Mucosa of rectum (tissue), 2 donors: ENCODE measurements at regions not wholly inside any gene's neighbourhood (a gene's known extent, or its start where the extent isn't known, plus 50 kb on each side); places are given as distances from the start of the nearest gene placed in this dataset.

Experiments used
- H3K27ac ChIP-seq, 2 donors: one replicate each; pipeline ENCODE4 v1.7.0; 2013; ENCODE audit warnings: inconsistent platforms in 2 of 2, low read depth in 2 of 2, low read length in 2 of 2
- H3K27me3 ChIP-seq, 2 donors: one replicate each; pipeline ENCODE4 v1.7.0; 2013; ENCODE audit warnings: low read length in 2 of 2; ENCODE audit not compliant: control insufficient read depth in 2 of 2, insufficient read depth in 2 of 2
- H3K36me3 ChIP-seq, 2 donors: one replicate each; pipeline ENCODE4 v1.7.0; 2013; ENCODE audit warnings: low read length in 2 of 2; ENCODE audit not compliant: control insufficient read depth in 2 of 2, insufficient read depth in 2 of 2
- H3K4me1 ChIP-seq, 2 donors: one replicate each; pipeline ENCODE4 v1.7.0; 2013; ENCODE audit warnings: low read length in 2 of 2, mild to moderate bottlenecking in 1 of 2; ENCODE audit not compliant: control insufficient read depth in 2 of 2, insufficient read depth in 2 of 2
- H3K4me3 ChIP-seq, 2 donors: one replicate each; pipeline ENCODE4 v1.7.0; 2013; ENCODE audit warnings: low read length in 2 of 2
- H3K9ac ChIP-seq, 2 donors: one replicate each; pipeline ENCODE4 v1.7.0; 2013; ENCODE audit warnings: low read length in 2 of 2, low read depth in 1 of 2, mild to moderate bottlenecking in 1 of 2
- H3K9me3 ChIP-seq, 2 donors: one replicate each; pipeline ENCODE4 v1.7.0; 2013; ENCODE audit warnings: low read length in 2 of 2; ENCODE audit not compliant: control insufficient read depth in 2 of 2
- donor health status: healthy.
- donor health status: Normal muscosa, but diverticular disease.

GRCh38 chr1:208324005-208324404 is 79.8 kb upstream of the PLXNA2 start:
- Histone ChIP-seq H3K9ac (no peak overlapping the region), H3K4me1 (no peaks in the 10 kb centered on the region), H3K9me3 (no peaks in the 10 kb centered on the region), H3K27me3 (no peaks in the 10 kb centered on the region), H3K4me3 (no peak overlapping the region), H3K36me3 (no peaks in the 10 kb centered on the region), H3K27ac (no peak overlapping the region)

GRCh38 chr1:208326033-208326432 is 81.8 kb upstream of the PLXNA2 start:
- no peaks in the 10 kb centered on the region for H3K4me1 ChIP-seq
- H3K9ac ChIP-seq, result no peak overlapping the region
- H3K27me3 ChIP-seq, result no peaks in the 10 kb centered on the region
- no peak overlapping the region for H3K4me3 ChIP-seq
- no peak overlapping the region for H3K27ac ChIP-seq
- no peaks in the 10 kb centered on the region for H3K9me3 ChIP-seq
- H3K36me3 ChIP-seq, result no peaks in the 10 kb centered on the region

- peaks cover 0 to 3% of the 10 kb centered on the region in 2 donors for H3K27me3 ChIP-seq
- no peaks in the 10 kb centered on the region for H3K36me3 ChIP-seq
These were observed 85.1 kb upstream of the PLXNA2 start for GRCh38 chr1:208329300-208329699.

GRCh38 chr1:208332036-208332773 is 88.0 kb upstream of the PLXNA2 start:
- H3K4me3 ChIP-seq, result no peak overlapping the region
- no peaks in the 10 kb centered on the region for H3K4me1 ChIP-seq
- no peak overlapping the region for H3K27ac ChIP-seq
- peaks cover 0 to 3% of the 10 kb centered on the region in 2 donors for H3K27me3 ChIP-seq
- no peaks in the 10 kb centered on the region for H3K36me3 ChIP-seq
- no peaks in the 10 kb centered on the region for H3K9me3 ChIP-seq
- no peak overlapping the region for H3K9ac ChIP-seq

More at GRCh38 chr1:208329300-208329699, 85.1 kb upstream of the PLXNA2 start:
- no peak overlapping the region for H3K4me3 ChIP-seq
- no peaks in the 10 kb centered on the region for H3K9me3 ChIP-seq
- no peak overlapping the region for H3K9ac ChIP-seq
- no peak overlapping the region for H3K27ac ChIP-seq
- H3K4me1 ChIP-seq, result no peaks in the 10 kb centered on the region

GRCh38 chr1:208332774-208333126 is 88.6 kb upstream of the PLXNA2 start:
- Histone ChIP-seq H3K4me3 (no peak overlapping the region), H3K27me3 (peaks cover 0 to 3% of the 10 kb centered on the region in 2 donors), H3K9ac (no peak overlapping the region), H3K27ac (no peak overlapping the region), H3K4me1 (no peaks in the 10 kb centered on the region), H3K36me3 (no peaks in the 10 kb centered on the region), H3K9me3 (no peaks in the 10 kb centered on the region)

- H3K9me3 ChIP-seq, result no peaks in the 10 kb centered on the region
- no peak overlapping the region for H3K27ac ChIP-seq
- peaks cover 0 to 3% of the 10 kb centered on the region in 2 donors for H3K27me3 ChIP-seq
- no peak overlapping the region for H3K9ac ChIP-seq
- no peak overlapping the region for H3K4me3 ChIP-seq
- no peaks in the 10 kb centered on the region for H3K36me3 ChIP-seq
- H3K4me1 ChIP-seq, result no peaks in the 10 kb centered on the region
These were observed 89.5 kb upstream of the PLXNA2 start for GRCh38 chr1:208333676-208334075.

GRCh38 chr1:208335371-208336136 is 91.4 kb upstream of the PLXNA2 start:
- Histone ChIP-seq H3K9ac (no peak overlapping the region), H3K9me3 (no peaks in the 10 kb centered on the region), H3K36me3 (no peaks in the 10 kb centered on the region), H3K27ac (no peak overlapping the region), H3K27me3 (peaks cover 0 to 3% of the 10 kb centered on the region in 2 donors), H3K4me1 (no peaks in the 10 kb centered on the region), H3K4me3 (no peak overlapping the region)

- Histone ChIP-seq H3K4me1 (no peaks in the 10 kb centered on the region), H3K36me3 (no peaks in the 10 kb centered on the region), H3K9ac (no peak overlapping the region), H3K9me3 (no peaks in the 10 kb centered on the region), H3K27ac (no peak overlapping the region), H3K4me3 (no peak overlapping the region), H3K27me3 (peaks cover 0 to 3% of the 10 kb centered on the region in 2 donors)
These were observed 91.9 kb upstream of the PLXNA2 start for GRCh38 chr1:208336137-208336518.

- no peaks in the 10 kb centered on the region for H3K27me3 ChIP-seq
- H3K9ac ChIP-seq, result no peak overlapping the region
- no peak overlapping the region for H3K4me3 ChIP-seq
- no peaks in the 10 kb centered on the region for H3K4me1 ChIP-seq
- H3K36me3 ChIP-seq, result no peaks in the 10 kb centered on the region
- no peak overlapping the region for H3K27ac ChIP-seq
- H3K9me3 ChIP-seq, result no peaks in the 10 kb centered on the region
These were observed 95.7 kb upstream of the PLXNA2 start for GRCh38 chr1:208339911-208340310.

- no peaks in the 10 kb centered on the region for H3K9me3 ChIP-seq
- H3K9ac ChIP-seq, result no peak overlapping the region
- H3K27me3 ChIP-seq, result no peaks in the 10 kb centered on the region
- no peaks in the 10 kb centered on the region for H3K4me1 ChIP-seq
- no peak overlapping the region for H3K27ac ChIP-seq
- no peak overlapping the region for H3K4me3 ChIP-seq
- H3K36me3 ChIP-seq, result no peaks in the 10 kb centered on the region
These were observed 99.0 kb upstream of the PLXNA2 start for GRCh38 chr1:208343226-208343625.
